ENCODE measurements at regions not wholly inside any gene's neighbourhood (a gene's known extent, or its start where the extent isn't known, plus 50 kb on each side); places are given as distances from the start of the nearest gene placed in this dataset.

- TF ChIP-seq CTCF (conservative IDR thresholded peaks at IDR 0.05) (no peak), EZH2 (IDR thresholded peaks at IDR 0.05; ENCODE audit: low read depth) (no peak)
These were observed 120.6 kb downstream of the COPRS start for GRCh38 chr17:31738488-31738887.
